OCI-LY1 (cell line): ENCODE measurements at regions not wholly inside any gene's neighbourhood (a gene's known extent, or its start where the extent isn't known, plus 50 kb on each side); places are given as distances from the start of the nearest gene placed in this dataset.

ENCODE experiments used
- CTCF ChIP-seq: fragments of 200-600 bp; sonication (generic), shearing (Covaris generic); IDR thresholded peaks from 2 replicates; pipeline ENCODE4 v1.5.1; 2017; ENCODE audit warnings: mild to moderate bottlenecking, antibody characterized with exemption, low read length, moderate library complexity, mixed read lengths
- EZH2 ChIP-seq: fragments of 200-600 bp; sonication (generic), shearing (Covaris generic); IDR thresholded peaks from 2 replicates; pipeline ENCODE4 v1.8.0; 2017; ENCODE audit warnings: borderline replicate concordance, mixed run types, mild to moderate bottlenecking, antibody characterized with exemption, low read length, moderate library complexity, mixed read lengths

DNA sequence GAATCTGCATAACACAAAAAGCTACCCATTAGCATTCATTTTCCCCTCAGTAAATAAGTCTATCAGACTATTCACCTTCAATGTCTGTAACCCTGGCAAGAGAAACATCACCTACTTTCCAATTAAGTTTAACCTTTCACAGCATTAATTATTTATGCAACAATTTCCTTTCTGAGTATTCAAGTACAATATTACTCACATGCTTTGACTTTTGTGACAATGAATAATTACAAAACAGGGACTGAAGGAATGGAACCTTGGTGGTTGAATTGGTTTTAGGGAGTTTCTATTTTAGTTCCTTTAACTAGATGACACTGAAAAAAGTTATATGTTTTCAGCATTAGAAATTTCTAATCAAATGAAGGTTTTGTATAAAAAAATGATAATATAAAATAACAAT is 932.3 kb upstream of the EPHA5 start:
- TF ChIP-seq CTCF (no peak), EZH2 (no peak)
